Adrenal gland (tissue), 9 donors: ENCODE measurements at regions not wholly inside any gene's neighbourhood (a gene's known extent, or its start where the extent isn't known, plus 50 kb on each side); places are given as distances from the start of the nearest gene placed in this dataset.

ENCODE experiments used
- DNase-seq, 7 donors: peaks; one replicate each; pipeline ENCODE4 v3.0.0-alpha.2; 2019 to 2020
- H3K27ac ChIP-seq, 5 donors: fragments of 200-600 bp; sonication (generic) in 4 of 5; 1 replicate in 3 of 5; 2 replicates in 2 of 5; pipeline versions ENCODE4 v1.5.1 to v1.8.0; 2016 to 2020; ENCODE audit warnings: mild to moderate bottlenecking in 1 of 5
- H3K27me3 ChIP-seq: fragments of 200-600 bp; 2 replicates; pipeline ENCODE4 v1.8.0; 2021
- H3K36me3 ChIP-seq, 2 donors: fragments of 200-600 bp; replicated peaks in 1 of 2; 1 replicate in 1 of 2; 2 replicates in 1 of 2; pipeline versions ENCODE4 v1.5.1 to v1.8.0; 2018 to 2022
- H3K4me1 ChIP-seq, 2 donors: fragments of 200-600 bp; replicated peaks in 1 of 2; 1 replicate in 1 of 2; 2 replicates in 1 of 2; pipeline versions ENCODE4 v1.5.1 to v1.8.0; 2018 to 2021
- H3K4me3 ChIP-seq, 4 donors: fragments of 200-600 bp; sonication (generic) in 3 of 4; one replicate each; pipeline ENCODE4 v1.5.1; 2016 to 2018
- H3K9me3 ChIP-seq, 3 donors: fragments of 200-600 bp; sonication (generic) in 1 of 3; replicated peaks in 1 of 3; 1 replicate in 2 of 3; 2 replicates in 1 of 3; pipeline versions ENCODE4 v1.5.1 to v1.8.0; 2016 to 2021
- CTCF ChIP-seq, 6 experiments: fragments of 450-650 bp in 4 of 6; fragments of 200-600 bp in 2 of 6; sonication (generic) in 1 of 6; IDR thresholded peaks; 1 replicate in 5 of 6; 2 replicates in 1 of 6; pipeline versions ENCODE4 v1.5.1 to v1.8.0; 2016 to 2021; ENCODE audit warnings: antibody characterized with exemption in 6 of 6, mild to moderate bottlenecking in 2 of 6, moderate library complexity in 1 of 6
- POLR2A ChIP-seq, 2 donors: fragments of 450-650 bp; IDR thresholded peaks; one replicate each; pipeline ENCODE4 v1.6.1; 2017; ENCODE audit warnings: antibody characterized with exemption in 2 of 2, mild to moderate bottlenecking in 2 of 2, moderate library complexity in 1 of 2
- WGBS, 4 donors: extraction: QIAGEN DNeasy Blood & Tissue Kit in 2 of 4; methylation state at CpG; one replicate each; pipeline versions ENCODE4 v1.1.5 to v1.1.7; 2013 to 2017; 5-methylcytosine and 5-hydroxymethylcytosine counted together
- intact Hi-C, 2 donors: fragments of 100-400 bp; cut with DNase I; formaldehyde crosslinking; loops; one replicate each; pipeline versions ENCODE4 v1.14.1 to v1.15.0; 2022 to 2023
- donor health status: healthy with polysubstance abuse.
- donor health status: Bipolar disorder and iron deficiency.
- donor health status: DM: yes; HTN: yes; CAD: no.
- donor health status: DM: no; HTN: no; CAD: no.
- donor health status: DM: no; HTN: no; CAD: no.

- intact Hi-C loops = no loop called here
- peak in 1 of 7 donors; percentile 42 for DNase-seq
These were observed 50.1 kb upstream of the ABHD2 start for GRCh38 chr15:89038146-89038545.

More at GRCh38 chr15:89038146-89038545, 50.1 kb upstream of the ABHD2 start:
- Histone ChIP-seq H3K27ac (no peak overlapping the region), H3K27me3 (peaks cover 6% of the 10 kb centered on the region), H3K4me1 (no peaks in the 10 kb centered on the region), H3K36me3 (no peaks in the 10 kb centered on the region), H3K4me3 (no peak overlapping the region), H3K9me3 (no peaks in the 10 kb centered on the region)
- TF ChIP-seq CTCF (IDR thresholded peaks at IDR 0.05) (no peak), POLR2A (IDR thresholded peaks at IDR 0.05) (no peak)
- 81 to 87% (median 83%) methylated on average over 4 to 8 of the region's 8 CpGs for WGBS, 4 donors
